HL-60 (cell line): ENCODE measurements at regions not wholly inside any gene's neighbourhood (a gene's known extent, or its start where the extent isn't known, plus 50 kb on each side); places are given as distances from the start of the nearest gene placed in this dataset.

Experiments used
- REST ChIP-seq: IDR thresholded peaks from 2 replicates; pipeline ENCODE4 v1.6.1; 2012; ENCODE audit warnings: low read depth; ENCODE audit not compliant: insufficient replicate concordance
- TF ChIP-seq, protein P1 (sequence below): IDR thresholded peaks from one replicate; pipeline ENCODE4 v1.5.1; 2011; ENCODE audit warnings: low read length, control low read depth, inconsistent platforms; ENCODE audit not compliant: insufficient read depth

DNA sequence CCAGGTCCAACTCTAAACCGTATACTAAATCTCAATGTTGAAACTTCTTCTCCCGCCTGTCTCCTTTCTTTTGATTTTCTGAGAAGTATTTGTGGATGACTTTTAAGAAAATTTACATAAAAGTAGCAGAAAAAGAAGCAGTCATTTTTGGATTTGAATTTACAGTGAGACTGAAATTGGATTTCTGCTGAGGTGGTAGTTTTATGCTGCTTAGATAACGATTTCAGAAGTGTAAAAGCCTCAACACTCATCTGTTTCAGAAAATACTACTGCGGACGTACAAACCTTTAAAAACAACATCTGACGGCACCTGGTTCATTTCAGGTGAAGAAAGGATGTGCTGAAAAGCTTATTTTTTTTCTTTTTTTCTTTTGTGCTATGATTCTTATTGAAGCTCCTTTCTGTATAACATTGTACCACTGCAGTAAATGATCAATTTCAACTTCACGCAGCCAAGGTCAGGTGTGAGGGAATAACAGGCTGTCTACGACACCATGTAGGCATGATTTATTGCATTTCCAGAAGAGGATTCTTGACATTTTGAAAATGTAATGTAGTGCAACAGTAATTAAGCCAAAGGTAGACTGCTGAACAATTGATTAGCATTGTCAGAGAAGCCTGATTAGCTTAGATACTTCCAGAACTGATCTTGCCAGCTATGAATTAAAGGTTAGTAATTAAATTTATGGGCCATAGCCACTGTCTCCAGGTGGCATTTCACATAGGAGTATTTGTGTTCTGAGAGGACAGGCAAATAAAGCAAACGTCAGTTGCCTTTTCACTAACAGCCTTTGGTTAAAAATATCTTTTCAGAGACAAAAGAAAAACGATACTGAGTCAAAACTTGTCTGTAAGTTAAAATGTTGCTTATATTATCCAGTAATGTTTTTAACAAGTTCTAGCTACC, 134.6 kb upstream of the KBTBD8 start:
- TF ChIP-seq, protein P1, sequence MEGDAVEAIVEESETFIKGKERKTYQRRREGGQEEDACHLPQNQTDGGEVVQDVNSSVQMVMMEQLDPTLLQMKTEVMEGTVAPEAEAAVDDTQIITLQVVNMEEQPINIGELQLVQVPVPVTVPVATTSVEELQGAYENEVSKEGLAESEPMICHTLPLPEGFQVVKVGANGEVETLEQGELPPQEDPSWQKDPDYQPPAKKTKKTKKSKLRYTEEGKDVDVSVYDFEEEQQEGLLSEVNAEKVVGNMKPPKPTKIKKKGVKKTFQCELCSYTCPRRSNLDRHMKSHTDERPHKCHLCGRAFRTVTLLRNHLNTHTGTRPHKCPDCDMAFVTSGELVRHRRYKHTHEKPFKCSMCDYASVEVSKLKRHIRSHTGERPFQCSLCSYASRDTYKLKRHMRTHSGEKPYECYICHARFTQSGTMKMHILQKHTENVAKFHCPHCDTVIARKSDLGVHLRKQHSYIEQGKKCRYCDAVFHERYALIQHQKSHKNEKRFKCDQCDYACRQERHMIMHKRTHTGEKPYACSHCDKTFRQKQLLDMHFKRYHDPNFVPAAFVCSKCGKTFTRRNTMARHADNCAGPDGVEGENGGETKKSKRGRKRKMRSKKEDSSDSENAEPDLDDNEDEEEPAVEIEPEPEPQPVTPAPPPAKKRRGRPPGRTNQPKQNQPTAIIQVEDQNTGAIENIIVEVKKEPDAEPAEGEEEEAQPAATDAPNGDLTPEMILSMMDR = no peak
- TF ChIP-seq REST = no peak
